Breast epithelium (tissue), 3 donors: ENCODE measurements at regions not wholly inside any gene's neighbourhood (a gene's known extent, or its start where the extent isn't known, plus 50 kb on each side); places are given as distances from the start of the nearest gene placed in this dataset.
"Not testable (repeated sequence)": the region's sequence is repeated elsewhere in the genome, so short reads cannot be mapped to it uniquely, and the experiment has no call there.

Experiments
- CTCF ChIP-seq, 3 donors: fragments of 450-650 bp; IDR thresholded peaks; one replicate each; pipeline ENCODE4 v1.5.1; 2016 to 2017; ENCODE audit warnings: antibody characterized with exemption in 3 of 3, mild to moderate bottlenecking in 3 of 3, moderate library complexity in 3 of 3
- POLR2A ChIP-seq: fragments of 450-650 bp; IDR thresholded peaks from one replicate; pipeline ENCODE4 v1.6.1; 2016; ENCODE audit warnings: antibody characterized with exemption, mild to moderate bottlenecking, moderate library complexity
- POLR2AphosphoS5 ChIP-seq, 3 donors: sonication (generic); formaldehyde crosslinking; IDR thresholded peaks; one replicate each; pipeline ENCODE4 v1.6.1; 2017; ENCODE audit warnings: antibody characterized with exemption in 3 of 3

- not testable (repeated sequence) for TF ChIP-seq CTCF (IDR thresholded peaks at IDR 0.05); POLR2AphosphoS5 (IDR thresholded peaks at IDR 0.05); POLR2A
These were observed 730.9 kb upstream of the ACTRT1 start for GRCh38 chrX:128783139-128783538.
